ENCODE measurements at regions not wholly inside any gene's neighbourhood (a gene's known extent, or its start where the extent isn't known, plus 50 kb on each side); places are given as distances from the start of the nearest gene placed in this dataset.

DNA sequence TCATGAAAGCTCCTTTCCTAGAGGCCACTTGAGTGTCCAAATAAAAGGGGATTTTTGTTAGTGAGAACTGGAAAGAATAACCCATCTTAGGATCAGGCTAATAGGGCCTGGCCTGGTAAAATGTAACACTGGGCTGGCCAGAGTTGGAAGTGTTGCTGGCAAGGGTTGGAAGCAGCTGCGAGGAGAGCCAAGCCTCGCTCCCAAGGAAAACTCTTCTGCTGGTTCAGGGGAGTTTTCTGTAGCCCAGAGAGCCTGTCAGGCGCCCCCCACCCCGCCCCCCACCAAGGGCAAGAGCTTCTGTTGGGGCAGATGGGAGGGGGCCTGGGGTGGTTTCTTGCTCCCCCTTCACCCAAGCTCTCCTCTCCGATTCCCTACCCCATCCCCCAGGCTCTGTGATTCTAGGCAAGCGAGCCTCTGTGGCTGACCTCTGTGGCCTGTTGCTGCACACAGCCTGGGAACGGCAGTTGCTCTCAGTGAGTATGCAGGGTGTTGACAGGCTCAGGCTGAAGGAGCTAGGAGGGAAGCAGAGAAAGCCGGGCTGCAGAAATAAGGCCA lies 547.8 kb downstream of the CCDC171 start:
- DNase-seq, result no peak

- no peak for DNase-seq
These were observed 549.3 kb downstream of the CCDC171 start for GRCh38 chr9:16102154-16102553.

DNA sequence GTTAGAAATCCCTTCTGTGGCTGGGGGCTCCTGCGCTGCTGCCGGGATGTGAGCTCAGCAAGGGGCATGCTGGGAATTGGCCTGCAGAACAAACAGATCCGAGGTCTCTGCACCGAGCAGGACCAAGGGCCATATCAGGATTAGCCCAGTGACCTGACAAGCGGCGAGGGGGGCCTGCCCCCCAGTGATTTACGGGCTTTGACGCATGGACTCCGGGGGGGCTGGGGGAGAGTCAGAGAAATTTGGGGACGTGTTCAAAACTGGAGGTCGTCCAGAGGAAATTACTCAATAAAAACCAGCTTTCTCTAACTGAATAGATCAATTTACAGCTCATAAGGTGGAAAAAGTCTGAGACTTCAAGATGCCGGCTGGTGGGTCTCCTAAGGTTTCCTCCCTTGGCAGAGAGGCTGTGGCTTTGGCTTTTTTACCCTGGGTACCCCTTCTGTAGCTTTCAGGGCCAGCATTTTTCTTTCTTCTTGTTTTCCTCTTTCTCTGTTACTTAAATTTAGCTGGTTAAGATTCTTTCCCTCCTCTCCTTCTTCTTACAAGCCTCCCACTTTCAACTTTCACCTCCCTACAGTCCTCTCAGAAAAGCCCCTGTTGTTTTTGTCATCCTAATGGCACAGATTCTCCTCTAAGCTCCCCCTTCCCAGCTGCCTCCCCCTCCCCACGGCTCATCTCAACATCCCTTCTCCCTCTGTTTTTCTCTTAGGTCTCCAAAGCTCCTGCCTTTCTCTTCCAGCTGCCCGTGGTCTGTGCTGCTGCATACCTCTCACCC lies 551.0 kb downstream of the CCDC171 start:
- DNase-seq, result no peak

GRCh38 chr9:16105168-16106020 lies 552.6 kb downstream of the CCDC171 start:
- no peak for DNase-seq

- no peak for DNase-seq
These were observed 553.3 kb downstream of the CCDC171 start for GRCh38 chr9:16106021-16106571.

GRCh38 chr9:16112116-16112515 lies 559.3 kb downstream of the CCDC171 start:
- DNase-seq, result no peak

GRCh38 chr9:16115994-16116393 lies 563.2 kb downstream of the CCDC171 start:
- DNase-seq, result no peak

DNA sequence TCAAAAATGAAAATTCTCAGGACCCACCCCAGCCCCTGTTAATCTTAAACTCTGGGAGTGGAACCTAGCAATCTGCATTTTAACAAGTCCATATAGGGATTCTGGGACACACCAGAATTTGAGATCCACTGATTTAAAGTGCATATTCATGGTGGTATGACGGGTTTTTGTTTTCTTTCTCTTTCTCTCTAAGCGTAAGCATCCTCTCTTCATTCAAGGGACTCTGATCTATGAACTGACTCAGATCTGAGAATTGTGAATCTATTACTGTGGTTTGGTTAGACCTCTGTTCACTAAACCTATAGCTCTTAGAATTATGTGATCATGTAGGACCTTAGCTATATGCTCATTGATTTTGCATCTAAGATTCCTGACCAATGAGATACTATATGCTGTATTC lies 565.2 kb downstream of the CCDC171 start:
- DNase-seq, result no peak

- no peak for DNase-seq
These were observed 566.7 kb downstream of the CCDC171 start for GRCh38 chr9:16119261-16120230.

GRCh38 chr9:16120231-16120641 lies 567.4 kb downstream of the CCDC171 start:
- DNase-seq, result no peak

DNA sequence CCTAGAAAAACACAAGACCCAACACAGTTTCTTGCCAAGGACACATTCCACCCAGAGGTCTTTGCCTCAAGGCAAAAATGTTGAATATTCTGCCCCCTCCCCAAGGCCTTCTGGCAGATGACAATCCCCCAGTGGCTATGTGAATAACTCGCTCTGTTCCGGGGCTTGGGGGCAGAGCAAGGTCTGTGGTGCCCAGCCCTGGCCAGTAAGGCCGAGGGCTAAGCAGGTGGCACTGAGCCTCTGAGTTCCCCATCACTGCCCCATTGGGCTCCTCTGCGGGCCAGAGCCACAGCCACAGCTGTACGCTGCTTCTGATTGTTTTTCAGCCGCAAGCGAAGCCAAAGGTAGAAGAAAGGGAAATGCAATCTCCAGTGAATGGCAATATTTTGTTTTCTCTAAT lies 567.9 kb downstream of the CCDC171 start:
- no peak for DNase-seq

DNA sequence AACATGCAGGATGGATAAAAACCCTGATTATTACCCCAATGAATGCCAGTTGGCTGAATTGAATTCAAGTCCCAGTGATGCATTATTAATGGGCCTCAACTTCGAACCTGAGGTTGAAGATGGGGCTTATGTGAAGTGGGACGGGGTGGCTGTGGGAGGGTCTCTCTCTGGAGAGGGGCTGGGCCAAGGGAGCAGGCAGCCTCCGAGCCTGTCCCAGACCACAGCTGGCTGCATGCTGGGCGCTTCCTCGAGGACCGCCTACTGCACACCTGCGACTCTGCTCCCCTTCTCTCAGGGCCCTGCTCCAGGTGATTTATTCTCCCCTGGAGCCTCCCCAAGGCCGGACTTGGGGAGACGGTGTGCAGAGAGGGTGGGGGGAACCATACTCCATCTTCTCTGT lies 568.3 kb downstream of the CCDC171 start:
- no peak for DNase-seq

DNA sequence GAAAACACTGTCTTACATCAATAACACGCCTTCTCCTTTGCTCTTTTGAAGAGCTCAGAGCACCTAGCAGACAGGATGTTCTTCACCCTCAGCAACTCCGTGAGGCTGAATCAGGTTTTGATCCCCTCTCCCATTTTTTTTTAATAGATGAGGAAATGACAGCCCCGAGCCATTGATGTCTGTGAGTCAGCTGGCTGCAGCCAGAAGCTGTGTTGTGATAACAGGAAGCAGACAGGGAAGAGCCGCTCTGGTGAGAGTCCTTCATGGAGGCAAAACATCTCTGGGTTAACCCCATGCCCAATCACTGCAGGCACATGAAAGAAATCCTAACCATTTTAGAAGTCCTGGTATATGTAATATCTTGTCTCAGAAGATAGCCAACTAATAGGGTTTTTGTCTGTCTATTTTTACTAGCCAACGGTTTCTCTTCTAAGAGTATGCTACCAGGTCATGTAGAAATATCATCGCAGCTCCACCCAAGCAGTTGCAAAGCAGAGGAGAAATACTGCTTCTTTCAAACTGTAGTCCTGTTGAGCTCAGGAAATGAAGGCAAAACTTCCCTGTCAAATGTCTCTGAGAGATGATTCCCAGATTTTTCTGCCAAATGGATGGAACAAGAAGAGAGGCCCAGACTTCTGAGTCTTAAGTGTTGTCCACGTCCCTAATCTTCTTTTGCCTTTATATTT lies 568.9 kb downstream of the CCDC171 start:
- DNase-seq, result no peak

DNA sequence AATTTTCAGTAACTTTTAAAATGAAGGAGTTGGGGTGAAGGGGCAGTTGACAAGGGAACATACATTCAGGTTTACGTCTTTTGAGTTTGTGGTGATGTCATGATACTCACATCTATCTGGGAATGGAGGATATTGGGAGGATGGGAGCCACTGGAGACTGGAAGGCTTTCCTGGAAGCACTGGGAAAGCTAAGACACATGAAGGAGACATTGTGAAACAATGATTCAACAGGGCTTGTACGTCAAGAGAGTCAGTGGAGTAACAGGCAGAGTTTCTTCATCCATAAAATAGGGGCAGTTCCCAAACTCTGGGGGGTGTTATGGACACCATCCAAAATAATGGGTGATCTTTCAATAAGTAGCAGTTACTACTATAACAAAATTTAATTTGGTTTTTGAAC lies 572.8 kb downstream of the CCDC171 start:
- DNase-seq, result no peak

DNA sequence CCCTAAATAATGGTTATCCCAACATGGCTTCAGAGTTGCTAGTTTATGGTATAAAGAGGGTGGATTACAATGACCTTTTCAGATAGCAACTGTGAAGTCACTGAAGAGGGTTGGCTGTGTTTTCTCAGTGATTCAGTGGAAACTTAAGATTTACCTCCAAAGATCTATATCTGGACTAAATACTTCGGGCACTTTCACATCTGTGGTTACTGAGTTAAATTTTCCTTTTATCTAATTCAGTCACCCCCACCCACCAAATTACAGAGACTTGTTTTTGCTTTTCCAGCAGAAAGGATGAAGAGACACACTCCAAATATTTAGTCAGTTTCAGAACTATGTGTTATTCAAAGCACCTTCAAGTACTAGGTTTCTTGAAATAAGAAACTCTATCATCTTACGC lies 573.2 kb downstream of the CCDC171 start:
- no peak for DNase-seq

- DNase-seq, result no peak
These were observed 575.2 kb downstream of the CCDC171 start for GRCh38 chr9:16128003-16128402.

- no peak for DNase-seq
These were observed 578.4 kb downstream of the CCDC171 start for GRCh38 chr9:16131264-16131663.

DNA sequence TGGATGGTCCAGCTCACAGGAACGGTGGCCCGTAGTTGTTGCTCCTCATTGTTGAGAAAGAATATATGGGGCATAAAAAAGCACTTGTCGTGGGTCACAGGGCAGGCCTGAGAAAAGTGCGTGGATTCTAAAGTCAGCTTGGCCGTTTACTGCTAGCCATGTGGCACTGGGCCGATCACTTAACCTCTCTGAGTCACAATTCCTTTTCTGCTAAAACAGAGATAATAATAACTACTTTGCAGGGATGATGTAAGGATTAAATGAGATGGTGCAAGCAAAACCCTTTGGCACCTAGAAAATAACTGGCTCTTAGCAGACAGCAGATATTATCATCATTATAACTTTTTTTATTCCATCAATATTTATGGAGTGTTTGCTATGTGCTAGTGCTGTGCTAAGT lies 579.7 kb downstream of the CCDC171 start:
- DNase-seq, result no peak

DNA sequence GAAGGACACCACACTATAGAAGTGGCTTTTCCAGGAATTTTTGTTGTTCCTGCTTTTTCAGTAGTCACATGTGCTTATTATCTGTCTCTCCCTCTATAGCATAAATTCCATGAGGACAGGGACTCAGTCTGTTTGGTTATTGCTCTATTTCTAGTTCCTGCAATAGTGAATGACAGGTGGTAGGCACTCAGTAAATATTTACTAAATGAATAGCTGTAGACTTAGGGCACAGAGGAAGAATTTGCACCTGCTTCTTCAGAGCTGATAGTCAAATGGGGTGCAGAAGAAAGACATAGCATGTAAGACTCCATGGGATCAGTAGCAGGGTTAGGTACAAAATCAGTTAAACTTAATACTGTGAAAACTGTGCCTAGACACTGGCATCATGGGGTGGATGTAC lies 580.2 kb downstream of the CCDC171 start:
- DNase-seq, result no peak

DNA sequence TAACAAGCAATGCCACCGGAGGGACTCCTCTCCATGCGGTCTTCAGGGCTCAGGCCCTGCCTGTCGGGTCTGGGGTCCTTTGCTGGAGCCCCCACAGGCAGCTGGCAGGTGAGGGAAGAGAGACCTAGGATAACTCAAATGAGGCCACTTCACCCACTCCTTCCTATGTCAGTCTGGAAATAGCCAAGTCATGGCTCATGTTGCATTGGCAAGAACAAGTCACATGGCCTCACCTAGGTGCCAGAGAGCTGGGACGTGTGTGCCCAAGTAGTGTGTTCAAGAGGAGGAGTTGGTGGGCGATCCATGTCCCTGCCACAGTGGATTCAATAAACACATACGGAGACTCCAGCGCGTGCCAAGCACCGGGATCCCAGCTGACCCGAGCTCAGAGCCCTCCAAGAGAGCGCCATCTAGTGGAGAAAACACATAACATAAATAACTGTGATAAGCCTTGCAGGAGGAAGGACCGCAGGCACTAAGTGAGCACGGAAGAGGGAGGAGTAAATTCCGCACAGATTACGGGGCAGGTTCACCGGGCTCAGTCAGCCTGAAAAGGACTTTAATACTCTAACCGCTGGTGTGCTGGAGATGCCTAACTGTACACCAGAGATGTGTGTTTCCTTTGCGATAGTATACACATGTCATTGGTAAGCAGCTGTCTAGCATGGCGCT lies 580.8 kb downstream of the CCDC171 start:
- no peak for DNase-seq

GRCh38 chr9:16134351-16134750 lies 581.5 kb downstream of the CCDC171 start:
- no peak for DNase-seq

Measured in activated effector memory CD4-positive, alpha-beta T cell treated with anti-CD3 and anti-CD28 coated beads, Interleukin-2, amount 50 U/mL, for 16 hours (primary cell).